ENCODE measurements at regions not wholly inside any gene's neighbourhood (a gene's known extent, or its start where the extent isn't known, plus 50 kb on each side); places are given as distances from the start of the nearest gene placed in this dataset.

GRCh38 chr18:67217551-67218166, 298.9 kb downstream of the DSEL start (continued):
- TF ChIP-seq CHD7 (IDR thresholded peaks at IDR 0.05; ENCODE audit: insufficient replicate concordance, low read length) (no peak), RAD21 (IDR thresholded peaks at IDR 0.05 in 1 of 2, conservative IDR thresholded peaks at IDR 0.05 in 1 of 2; ENCODE audit: low read depth in 2 of 2, low read length in 2 of 2) (peak; percentile 93 to 95)
- TF ChIP-seq, protein P1, sequence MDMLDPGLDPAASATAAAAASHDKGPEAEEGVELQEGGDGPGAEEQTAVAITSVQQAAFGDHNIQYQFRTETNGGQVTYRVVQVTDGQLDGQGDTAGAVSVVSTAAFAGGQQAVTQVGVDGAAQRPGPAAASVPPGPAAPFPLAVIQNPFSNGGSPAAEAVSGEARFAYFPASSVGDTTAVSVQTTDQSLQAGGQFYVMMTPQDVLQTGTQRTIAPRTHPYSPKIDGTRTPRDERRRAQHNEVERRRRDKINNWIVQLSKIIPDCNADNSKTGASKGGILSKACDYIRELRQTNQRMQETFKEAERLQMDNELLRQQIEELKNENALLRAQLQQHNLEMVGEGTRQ (IDR thresholded peaks at IDR 0.05; ENCODE audit: low read length): no peak

Measured in H1 (cell line).